Tongue (tissue), 1 donor: ENCODE measurements at regions not wholly inside any gene's neighbourhood (a gene's known extent, or its start where the extent isn't known, plus 50 kb on each side); places are given as distances from the start of the nearest gene placed in this dataset.
"Not testable (repeated sequence)": the region's sequence is repeated elsewhere in the genome, so short reads cannot be mapped to it uniquely, and the experiment has no call there.

Source experiments
- DNase-seq: peaks from one replicate; pipeline ENCODE4 v3.0.0-alpha.2; 2015

GRCh38 chr1:8139941-8140340 is 113.8 kb upstream of the ERRFI1 start:
- DNase-seq = no peak

- no peak for DNase-seq
These were observed 113.3 kb upstream of the ERRFI1 start for GRCh38 chr1:8139383-8139782.

GRCh38 chr1:8138673-8139072 is 112.6 kb upstream of the ERRFI1 start:
- DNase-seq = no peak

GRCh38 chr1:8137481-8138244 is 111.6 kb upstream of the ERRFI1 start:
- peak; percentile 86 for DNase-seq

GRCh38 chr1:8136766-8137165 is 110.7 kb upstream of the ERRFI1 start:
- no peak for DNase-seq

- DNase-seq = no peak
These were observed 109.1 kb upstream of the ERRFI1 start for GRCh38 chr1:8135250-8135649.

GRCh38 chr1:8134546-8135235 is 108.6 kb upstream of the ERRFI1 start:
- no peak for DNase-seq

GRCh38 chr1:8133657-8134430 is 107.7 kb upstream of the ERRFI1 start:
- peak; percentile 77 for DNase-seq

GRCh38 chr1:8133190-8133589 is 107.1 kb upstream of the ERRFI1 start:
- no peak for DNase-seq

GRCh38 chr1:8127171-8127641 is 101.1 kb upstream of the ERRFI1 start:
- no peak for DNase-seq

- DNase-seq = no peak
These were observed 96.6 kb upstream of the ERRFI1 start for GRCh38 chr1:8122477-8123407.

GRCh38 chr1:8122160-8122476 is 96.0 kb upstream of the ERRFI1 start:
- DNase-seq = no peak

GRCh38 chr1:8121261-8122159 is 95.4 kb upstream of the ERRFI1 start:
- no peak for DNase-seq

GRCh38 chr1:8120693-8121260 is 94.7 kb upstream of the ERRFI1 start:
- no peak for DNase-seq

GRCh38 chr1:8118736-8119135 is 92.6 kb upstream of the ERRFI1 start:
- not testable (repeated sequence) for DNase-seq

GRCh38 chr1:8118031-8118451 is 91.9 kb upstream of the ERRFI1 start:
- DNase-seq = no peak

- peak; percentile 78 for DNase-seq
These were observed 90.8 kb upstream of the ERRFI1 start for GRCh38 chr1:8116894-8117264.

GRCh38 chr1:8115769-8116167 is 89.7 kb upstream of the ERRFI1 start:
- no peak for DNase-seq

GRCh38 chr1:8115031-8115768 is 89.1 kb upstream of the ERRFI1 start:
- no peak for DNase-seq
